Right kidney (tissue), 1 donor: ENCODE measurements at regions not wholly inside any gene's neighbourhood (a gene's known extent, or its start where the extent isn't known, plus 50 kb on each side); places are given as distances from the start of the nearest gene placed in this dataset.
"Not testable (repeated sequence)": the region's sequence is repeated elsewhere in the genome, so short reads cannot be mapped to it uniquely, and the experiment has no call there.

ENCODE experiments used
- DNase-seq: peaks from one replicate; pipeline ENCODE4 v3.0.0-alpha.2; 2016

DNA sequence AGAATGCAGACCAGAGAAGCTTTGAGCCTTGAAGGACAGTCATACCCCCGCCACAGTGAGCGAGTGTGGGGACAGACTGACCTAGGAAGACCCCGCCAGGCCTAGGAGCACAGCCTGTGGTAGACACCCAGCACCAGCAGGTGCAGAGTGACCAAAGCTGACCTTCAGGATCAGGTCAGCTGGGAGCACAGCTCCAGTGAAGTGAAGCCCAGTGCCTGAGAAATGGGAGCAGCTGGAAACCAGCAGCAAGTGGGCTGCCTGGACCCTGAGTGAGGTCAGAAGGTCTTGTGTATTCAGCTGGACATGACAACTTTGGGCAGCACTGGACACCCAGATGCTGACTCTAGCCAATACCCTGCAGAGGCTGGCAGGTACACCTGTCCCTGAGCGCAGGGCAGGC is 268.9 kb downstream of the TEX29 start:
- DNase-seq, result no peak

DNA sequence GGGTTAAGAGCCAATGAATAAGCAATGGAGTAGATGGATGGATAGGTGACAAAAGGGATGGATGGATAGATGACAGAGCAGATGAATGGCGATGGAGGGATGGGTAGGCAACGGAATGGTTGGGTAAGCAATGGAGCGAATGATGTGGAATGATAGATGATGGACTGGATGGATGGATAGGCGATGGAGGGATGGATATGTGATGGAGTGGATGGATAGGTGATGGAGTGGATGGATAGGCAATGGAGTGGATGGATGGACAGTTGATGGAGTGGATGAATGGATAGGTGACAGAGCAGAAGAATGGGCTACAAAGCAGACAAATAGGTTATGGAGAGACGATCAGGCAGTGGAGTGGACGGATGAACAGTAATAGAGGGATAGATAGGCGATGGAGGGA is 269.6 kb downstream of the TEX29 start:
- no peak for DNase-seq

DNA sequence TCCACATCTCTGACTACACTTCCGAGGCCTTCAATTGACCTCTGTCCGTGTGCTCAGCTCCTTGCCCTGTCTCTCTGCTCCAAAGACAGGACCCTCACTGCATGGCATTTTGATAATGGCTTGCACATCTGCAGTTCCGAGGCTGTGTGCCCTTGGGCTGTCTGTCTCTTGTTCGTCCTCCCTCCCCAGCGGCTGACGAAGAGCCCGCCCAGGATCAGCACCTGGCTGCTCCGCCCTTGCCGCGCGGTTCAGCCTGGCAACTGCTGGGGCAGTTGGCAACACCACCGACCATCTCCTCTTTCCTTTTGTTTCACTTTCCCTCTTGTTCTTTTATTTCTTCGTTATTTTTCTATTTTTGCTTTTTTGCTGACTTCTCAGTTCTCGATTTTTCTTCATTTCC is 270.4 kb downstream of the TEX29 start:
- no peak for DNase-seq

DNA sequence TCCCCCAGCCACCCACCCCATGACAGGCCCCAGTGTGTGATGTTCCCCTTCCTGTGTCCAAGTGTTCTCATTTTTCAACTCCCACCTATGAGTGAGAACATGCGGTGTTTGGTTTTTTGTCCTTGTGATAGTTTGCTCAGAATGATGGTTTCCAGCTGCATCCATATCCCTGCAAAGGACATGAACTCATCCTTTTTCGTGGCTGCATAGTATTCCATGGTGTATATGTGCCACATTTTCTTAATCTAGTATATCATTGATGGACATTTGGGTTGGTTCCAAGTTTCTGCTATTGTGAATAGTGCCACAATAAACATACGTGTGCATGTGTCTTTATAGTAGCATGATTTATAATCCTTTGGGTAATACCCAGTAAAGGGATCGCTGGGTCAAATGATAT is 273.0 kb downstream of the TEX29 start:
- DNase-seq, result not testable (repeated sequence)

DNA sequence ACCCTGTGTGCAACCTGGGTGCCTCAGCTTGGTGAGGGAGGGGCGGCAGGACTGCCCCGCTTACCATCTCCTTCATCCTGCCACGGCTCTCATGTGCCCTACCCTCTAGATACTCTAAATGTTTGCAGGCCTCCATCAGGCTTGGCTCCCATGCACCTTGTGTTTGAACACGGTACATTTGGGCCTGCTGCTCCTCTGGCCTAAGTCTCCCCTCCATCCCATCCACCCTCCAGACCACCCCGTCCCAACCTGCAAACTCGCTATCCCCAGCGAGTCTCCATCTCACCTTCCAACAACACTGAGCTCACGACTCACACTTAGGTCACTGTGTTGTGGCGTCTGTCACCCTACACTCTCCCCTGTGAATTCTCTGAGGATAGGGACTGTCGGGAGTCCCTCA is 274.2 kb downstream of the TEX29 start:
- DNase-seq, result no peak

DNA sequence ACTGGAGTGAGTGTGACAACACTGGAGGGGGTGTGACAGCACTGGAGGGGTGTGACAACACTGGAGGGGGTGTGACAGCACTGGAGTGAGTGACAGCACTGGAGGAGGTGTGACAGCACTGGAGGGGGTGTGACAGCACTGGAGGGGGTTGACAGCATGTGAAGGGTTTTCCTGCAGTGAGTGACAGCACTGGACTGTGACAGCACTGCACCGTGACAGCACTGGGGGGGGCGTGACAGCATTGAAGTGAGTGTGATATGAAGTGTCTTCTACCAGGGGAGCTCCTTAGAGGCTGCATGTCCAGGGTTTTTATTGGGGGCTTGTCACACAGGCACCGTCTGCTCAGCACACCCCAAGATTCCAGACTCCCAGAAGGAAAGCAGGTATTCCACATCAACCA is 274.8 kb downstream of the TEX29 start:
- DNase-seq, result no peak

DNA sequence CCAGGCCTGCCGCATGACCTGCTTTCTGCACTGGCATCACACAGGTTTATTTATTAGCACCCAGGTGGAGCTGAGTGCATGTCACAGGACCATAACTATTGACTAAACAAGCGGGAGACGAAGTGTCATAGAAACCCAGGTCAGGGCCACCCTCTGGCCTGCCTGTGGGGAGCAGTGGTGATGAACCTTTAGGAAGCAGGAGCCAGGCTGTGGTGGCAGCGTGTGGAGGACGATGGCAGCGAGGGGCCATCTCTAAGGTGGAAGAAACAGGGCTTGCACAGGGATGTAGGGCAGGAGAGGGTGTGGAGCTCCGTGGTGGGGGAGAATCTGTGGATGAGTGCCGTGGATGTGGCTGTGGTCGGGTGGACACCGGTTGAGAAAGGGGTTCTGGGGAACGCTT is 275.3 kb downstream of the TEX29 start:
- DNase-seq, result no peak

DNA sequence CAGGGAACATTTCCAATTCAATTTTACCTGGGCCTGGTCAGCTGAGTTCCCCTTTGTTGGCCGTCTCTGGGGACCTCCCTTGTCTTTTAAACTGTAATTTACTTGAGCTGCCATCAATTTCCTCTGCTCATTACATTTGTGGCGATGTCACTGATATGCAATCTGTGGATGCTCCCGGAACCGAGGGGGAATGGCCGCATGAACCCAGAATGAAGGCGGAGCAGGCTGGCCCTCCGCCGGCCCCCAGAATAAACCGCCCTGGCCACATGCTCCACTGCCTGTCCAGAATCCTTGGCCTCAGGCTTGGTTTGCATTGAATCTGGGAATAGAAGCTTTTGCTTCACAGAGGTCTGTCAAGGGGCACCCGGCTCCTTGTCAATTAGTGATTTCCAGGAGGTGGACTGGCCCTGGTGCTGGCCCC is 276.8 kb downstream of the TEX29 start:
- no peak for DNase-seq

DNA sequence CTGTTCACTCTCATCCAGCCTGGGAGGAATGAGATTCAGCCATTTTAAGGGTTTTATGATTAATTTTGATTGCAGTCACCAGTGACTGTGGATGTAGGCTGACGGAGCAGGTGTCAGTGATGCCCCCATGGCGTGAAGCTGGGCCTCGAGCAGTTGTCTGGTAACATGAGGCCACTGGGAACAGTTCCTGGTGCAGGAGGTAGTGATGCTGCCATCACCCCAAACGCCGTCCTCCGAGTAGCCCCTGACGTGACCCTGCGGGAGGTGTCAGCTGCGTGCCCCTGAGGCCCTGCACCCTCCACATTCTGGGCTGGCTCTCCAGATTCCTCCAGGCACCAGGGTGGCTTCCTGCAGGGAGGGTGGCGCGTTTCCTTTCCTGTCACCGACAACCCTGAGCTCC is 277.2 kb downstream of the TEX29 start:
- no peak for DNase-seq

DNA sequence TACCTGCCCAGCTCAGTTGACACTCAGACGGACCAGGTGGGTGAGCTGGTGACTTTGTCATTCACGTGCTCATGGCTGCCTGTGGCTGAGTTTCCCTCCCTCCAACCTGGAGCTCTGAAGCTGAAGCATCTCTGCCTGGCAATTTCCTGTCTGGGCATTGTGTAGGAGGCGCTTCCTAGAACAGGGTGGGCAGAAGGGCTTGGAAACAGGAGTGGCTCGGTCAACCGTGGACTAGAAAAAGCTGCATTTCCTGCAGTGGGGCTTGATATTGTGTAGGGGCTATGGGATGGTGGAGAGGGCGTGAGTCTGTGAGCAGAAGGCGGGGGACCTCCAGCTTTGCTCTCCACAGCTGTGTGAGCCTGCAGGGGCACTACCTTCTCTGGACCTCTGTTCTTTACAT is 278.3 kb downstream of the TEX29 start:
- no peak for DNase-seq

DNA sequence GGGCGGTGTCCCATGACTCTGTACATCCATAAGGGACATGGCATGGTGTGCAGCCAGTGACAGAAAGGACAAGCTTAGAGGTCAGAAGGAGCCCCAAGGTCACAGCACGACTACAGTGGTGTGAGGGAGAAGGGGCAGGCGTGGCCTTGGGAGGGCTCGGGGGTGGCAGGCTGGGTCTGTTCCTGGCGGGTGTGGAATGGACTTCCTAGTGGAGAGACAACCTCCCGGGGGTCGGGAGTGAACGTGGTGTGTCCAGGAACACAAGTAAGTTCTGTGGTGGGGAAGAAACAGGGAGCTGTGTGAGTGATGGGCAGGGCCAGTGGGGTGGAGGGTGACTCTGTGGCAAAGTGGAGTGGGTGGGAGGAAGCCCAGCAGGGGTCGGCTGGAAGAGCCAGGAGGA is 279.3 kb downstream of the TEX29 start:
- no peak for DNase-seq

DNA sequence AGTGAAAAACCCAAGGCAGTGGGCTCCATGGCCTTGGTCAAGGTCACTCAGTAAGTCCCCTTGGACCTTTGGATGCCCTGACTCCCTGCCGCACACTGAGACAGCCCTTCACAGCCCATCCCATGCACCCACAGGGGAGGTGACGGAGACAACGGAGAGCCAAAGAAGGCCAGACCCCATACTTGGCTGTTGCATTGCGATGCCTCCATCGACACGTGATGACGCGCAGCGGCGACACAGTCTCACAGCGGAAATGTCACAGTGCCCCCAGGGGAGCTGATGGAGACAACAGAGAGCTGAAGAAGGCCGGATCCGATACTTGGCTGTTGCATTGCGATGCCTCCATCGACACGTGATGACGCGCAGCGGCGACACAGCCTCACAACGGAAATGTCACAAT is 282.4 kb downstream of the TEX29 start:
- no peak for DNase-seq

DNA sequence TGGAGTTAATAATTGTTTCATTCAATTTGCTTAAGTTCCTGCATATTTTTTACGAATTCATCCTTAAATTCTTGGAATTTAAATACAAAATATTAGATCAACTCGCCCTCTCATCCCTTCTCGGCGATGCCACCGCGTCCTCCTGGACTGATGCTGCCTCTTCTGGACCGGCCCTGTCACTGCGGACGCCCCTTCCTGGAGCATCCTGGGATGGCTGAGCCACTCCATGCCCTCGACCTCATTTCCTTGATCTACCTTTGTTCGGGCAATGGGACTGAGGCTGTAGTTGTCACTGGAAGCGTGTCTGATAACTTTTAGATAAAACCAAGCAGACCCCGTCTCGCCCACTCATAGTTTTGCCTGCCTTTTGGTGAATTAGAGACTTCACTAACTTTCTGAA is 283.7 kb downstream of the TEX29 start:
- no peak for DNase-seq

DNA sequence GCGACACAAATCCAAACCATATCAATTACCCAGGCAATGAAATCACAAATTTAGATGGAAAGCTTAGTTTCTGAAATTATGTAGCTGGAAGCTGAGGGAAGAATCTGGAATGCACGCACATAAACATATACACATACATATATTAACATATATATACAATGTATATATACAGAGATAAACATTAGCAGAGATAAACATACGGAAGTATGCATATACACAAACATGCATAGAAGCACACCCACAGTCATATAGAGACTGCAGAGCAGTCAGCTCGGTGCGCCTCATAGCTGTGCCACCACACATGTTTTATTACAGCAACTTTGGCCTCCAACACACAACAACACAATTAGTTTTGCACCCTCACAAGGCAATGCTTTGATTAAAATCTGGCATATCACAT is 288.1 kb downstream of the TEX29 start:
- no peak for DNase-seq

DNA sequence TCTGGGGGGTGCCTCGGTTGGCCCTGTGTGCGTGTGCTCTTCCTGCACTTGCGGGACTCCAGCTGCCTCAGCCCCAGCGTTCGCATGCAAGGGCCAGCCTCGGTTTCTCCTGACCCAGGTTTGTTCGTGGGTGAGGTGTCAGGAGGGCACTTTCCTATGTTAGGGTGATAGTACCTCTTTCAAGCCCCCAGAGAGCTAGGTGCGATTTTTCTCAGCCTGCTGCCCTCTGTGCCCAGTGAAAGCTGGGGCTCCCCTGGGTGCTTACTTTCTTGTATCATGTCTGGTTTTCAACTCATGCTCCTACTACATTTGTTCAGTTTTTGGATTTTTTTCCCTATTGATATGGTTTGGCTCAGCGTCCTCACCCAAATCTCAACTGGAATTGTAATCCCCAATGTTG is 289.2 kb downstream of the TEX29 start:
- DNase-seq, result no peak

DNA sequence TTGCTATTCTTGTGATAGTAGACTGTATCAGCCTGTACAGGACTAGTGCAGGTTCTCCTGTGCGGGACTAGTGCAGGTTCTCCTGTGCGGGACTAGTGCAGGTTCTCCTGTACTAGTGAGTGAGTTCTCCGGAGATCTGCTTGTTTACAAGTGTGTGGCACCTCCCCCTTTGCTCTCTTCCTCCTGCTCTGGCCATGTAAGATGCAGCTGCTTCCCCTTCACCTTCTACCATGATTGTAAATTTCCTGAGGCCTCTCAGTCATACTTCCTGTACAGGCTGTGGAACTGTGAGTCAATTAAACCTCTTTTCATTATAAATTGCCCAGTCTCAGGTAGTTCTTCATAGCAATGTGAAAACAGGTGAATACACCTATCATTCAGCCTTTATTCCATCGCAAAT is 289.6 kb downstream of the TEX29 start:
- no peak for DNase-seq

DNA sequence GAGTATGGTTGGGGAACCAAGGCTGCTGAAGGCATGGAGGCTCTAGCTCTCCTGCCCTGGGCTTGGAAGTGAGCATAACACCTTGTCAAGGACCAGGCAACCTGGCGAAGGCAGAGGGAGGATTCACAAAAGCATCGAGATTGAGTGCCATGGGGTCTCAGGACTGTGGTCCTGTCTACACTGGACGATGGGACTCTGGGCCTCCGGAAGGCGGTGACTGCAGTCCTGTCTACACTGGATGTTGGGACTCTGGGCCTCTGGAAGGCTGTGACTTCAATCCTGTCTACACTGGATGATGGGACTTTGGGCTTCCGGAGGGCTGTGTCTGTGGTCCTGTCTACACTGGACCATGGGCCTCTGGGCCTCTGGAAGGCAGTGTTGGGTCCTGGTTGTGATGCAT is 290.4 kb downstream of the TEX29 start:
- DNase-seq, result no peak

DNA sequence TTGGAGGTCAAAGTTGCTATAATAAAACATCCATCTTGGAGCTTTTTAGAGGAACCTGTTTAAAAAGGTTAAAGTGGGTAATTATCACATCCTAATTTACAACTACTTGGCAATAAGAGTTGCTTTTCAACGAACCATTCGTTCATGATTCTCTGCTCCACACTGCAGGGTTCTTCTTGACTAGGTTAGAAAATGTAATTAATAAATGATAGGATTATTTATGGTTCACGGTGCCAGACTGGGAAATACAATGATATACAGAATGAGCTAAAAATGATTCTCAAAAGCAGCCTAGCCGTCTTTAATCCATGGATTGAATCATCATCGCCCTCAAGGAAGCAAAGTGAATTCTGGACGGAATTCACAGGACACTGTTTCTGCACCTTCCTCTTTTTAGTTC is 291.2 kb downstream of the TEX29 start:
- no peak for DNase-seq

DNA sequence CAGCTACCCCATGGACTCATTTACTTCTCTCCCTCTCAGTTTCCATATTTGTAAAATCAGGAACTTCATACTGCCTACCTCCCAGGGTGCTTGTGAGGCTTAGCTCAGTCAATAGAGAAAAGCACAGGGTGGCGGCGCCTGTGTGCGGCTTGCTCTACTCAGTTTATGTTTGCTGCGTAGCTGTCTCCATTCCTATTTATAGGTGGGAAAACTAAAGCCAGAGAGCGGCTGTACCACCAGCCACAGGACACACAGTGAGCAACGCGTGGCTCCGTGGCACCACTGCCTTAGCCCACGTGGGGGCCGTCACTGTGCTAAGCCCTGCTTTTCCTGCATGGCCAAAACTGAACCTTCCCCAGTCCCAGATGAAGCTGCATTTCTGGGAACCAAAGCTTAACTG is 292.4 kb downstream of the TEX29 start:
- no peak for DNase-seq

DNA sequence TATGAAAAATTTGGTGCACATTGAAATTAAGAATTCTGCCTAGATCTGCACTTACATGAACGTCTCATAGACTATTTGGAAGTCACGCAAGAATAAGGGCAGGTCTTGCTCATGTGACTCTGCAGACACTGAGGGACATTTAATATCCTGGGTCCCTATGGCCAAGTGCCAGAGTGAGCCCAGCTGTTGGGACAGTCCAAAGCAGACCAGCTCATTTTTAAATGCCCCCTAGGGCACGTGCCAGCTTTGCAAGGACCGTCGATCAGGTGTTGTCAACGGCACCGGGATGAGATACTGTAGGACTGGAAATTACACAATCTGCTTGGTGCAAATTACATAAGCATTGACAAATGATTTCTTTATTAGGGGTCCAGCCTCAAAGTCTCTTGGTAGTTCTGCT is 293.6 kb downstream of the TEX29 start:
- DNase-seq, result no peak

DNA sequence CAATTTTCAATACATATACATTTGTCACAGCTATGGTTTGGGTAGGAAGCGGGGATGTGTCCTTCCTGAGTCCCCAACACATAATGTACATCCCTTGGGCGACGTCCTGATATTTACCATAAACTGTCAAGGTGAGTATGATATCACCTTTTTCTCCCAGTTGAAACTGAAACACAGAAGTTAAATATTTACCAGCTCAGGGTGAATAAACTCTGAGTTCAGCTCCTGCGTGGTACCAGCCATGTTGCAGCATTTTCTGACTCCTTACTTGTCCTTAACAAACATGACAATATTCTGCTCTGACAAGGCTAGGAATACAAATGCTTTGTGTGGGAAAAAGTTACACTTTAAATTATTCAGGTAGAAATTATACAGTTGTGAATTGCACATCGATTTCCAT is 294.2 kb downstream of the TEX29 start:
- no peak for DNase-seq

DNA sequence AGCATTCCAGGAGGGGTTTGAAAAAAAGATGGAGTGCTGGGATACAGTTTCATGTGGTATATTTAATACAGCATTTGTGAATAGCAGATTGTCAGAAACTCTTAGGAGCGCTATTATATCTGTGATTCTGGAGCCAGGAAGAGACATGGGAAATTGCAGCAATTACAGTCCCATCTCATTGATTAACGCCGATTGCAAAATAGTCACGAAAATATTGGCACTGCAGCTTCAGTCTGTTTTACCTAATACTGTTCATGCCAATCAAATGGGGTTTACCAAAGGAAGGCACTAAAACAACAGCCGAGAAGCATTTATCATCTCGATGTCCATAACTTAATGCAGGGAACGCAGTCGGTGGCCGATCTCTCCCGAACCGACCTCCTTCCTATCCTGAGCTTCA is 295.8 kb downstream of the TEX29 start:
- no peak for DNase-seq

DNA sequence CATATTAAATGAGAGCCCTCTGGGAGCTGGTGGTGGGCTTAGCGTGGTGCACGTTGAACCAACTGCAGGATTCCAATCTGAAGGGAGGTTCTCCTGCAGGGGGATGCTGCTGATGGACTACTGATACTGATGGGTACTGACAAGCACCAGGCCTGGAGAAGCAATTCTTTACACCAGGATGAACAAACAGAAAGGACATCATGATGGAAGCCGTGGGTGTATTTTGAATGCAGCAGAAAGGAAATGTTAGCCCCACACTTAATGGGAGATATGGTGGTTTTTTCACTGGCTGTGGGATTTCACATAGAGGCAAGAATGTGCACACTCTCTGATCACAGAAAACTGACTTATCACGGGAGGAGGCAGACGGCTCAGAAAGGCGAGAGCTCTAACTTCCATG is 299.7 kb downstream of the TEX29 start:
- DNase-seq, result no peak

DNA sequence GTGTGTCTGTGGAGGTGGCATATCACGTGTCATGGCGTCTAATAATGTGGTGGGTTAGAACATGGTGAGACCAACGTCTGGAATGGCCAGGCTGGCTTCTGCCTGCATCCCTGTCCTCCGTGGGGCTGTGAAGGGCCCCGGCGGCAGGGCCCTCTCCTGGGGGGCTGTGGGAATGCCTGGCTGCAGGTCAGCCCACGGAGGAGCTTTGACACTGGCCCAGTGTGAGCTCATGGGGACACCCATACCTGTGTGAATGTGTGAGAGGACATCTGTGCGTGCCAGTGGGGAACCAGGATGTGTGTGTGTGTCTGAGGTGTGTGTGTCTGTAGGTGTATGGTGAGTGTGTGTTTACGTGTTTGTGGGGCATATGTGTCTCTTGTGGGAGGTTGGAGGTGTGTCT is 300.1 kb downstream of the TEX29 start:
- no peak for DNase-seq

DNA sequence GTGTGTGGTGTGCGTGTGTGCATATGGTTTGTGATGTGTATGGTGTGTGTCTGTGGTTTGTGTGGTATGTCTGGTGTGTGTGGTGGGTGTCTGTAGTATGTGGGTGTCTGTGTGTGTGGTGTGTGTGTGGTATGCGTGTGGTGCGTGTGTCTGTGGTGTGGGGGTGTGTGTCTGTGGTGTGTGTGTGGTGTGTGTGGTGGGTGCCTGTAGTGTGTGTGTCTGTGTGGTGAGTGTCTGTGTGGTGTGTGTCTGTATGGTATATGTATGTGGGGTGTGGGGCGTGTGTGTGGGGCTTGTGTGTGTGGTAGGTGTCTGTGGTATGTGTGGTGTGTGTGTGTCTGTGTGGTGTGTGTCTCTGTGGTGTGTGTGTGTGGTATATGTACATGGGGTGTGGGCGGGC is 300.7 kb downstream of the TEX29 start:
- no peak for DNase-seq

DNA sequence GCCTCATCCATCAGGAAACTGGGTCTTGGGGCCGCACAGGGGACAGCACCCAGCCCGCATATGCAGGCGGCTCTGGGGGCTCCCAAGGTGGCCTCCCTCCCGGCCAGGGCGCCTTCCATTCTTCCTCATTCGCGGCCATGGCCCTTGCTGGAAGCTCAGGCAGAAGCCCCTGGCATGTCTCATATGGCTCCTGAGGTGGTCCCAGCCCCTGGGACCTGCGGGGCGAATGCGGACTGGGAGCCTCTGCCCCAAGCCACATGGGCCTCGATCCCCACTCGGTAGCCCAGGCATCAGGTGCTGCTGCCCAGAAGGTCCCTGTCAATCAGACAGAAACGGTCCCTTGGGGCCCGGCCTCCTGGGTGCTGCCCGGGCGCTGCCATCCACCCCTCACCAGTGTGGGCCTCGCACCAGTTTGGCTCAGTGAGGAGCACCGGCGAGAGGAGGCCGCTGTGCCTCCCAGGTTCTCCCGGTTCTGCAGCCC is 301.6 kb downstream of the TEX29 start:
- no peak for DNase-seq
